A673 (cell line): ENCODE measurements at regions not wholly inside any gene's neighbourhood (a gene's known extent, or its start where the extent isn't known, plus 50 kb on each side); places are given as distances from the start of the nearest gene placed in this dataset.

Experiments used
- BruUV-seq: library from RNA; stranded (reverse); fragments of 400-500 nt; replicated peaks from 2 replicates; lab custom pipeline; 2021; lab: Mats Ljungman, UMichigan
- CTCF ChIA-PET: fragments of 300-600 bp; sonication (Branson Sonifier 250); formaldehyde crosslinking; loops from one replicate; lab custom pipeline; 2022; ENCODE audit warnings: antibody characterized with exemption; lab: Charles Lee
- POLR2A ChIA-PET: fragments of 300-600 bp; sonication (Branson Sonifier 250); formaldehyde crosslinking; loops from one replicate; lab custom pipeline; 2022; ENCODE audit warnings: antibody characterized with exemption; ENCODE audit not compliant: low non-redundant PET; lab: Charles Lee
- DNase-seq: peaks from one replicate; pipeline ENCODE4 v3.0.0-alpha.2; 2015; ENCODE audit warnings: low spot score
- H3K27ac ChIP-seq: fragments of 200-600 bp; sonication (generic); 2 replicates; pipeline ENCODE4 v1.5.1; 2016; ENCODE audit warnings: mixed run types, low read depth, mild to moderate bottlenecking, mixed read lengths, antibody characterized with exemption, low read length; ENCODE audit not compliant: poor library complexity, severe bottlenecking
- H3K27me3 ChIP-seq: fragments of 200-600 bp; sonication (generic); replicated peaks from 2 replicates; pipeline ENCODE4 v1.6.1; 2017; ENCODE audit warnings: mixed run types, low read depth, mild to moderate bottlenecking, mixed read lengths, antibody characterized with exemption, low read length; ENCODE audit not compliant: insufficient read depth, poor library complexity
- H3K36me3 ChIP-seq: fragments of 200-600 bp; sonication (generic); 2 replicates; pipeline ENCODE4 v1.6.1; 2016; ENCODE audit warnings: mixed run types, mild to moderate bottlenecking, mixed read lengths, antibody characterized with exemption, low read length; ENCODE audit not compliant: insufficient read depth, poor library complexity, severe bottlenecking
- H3K4me1 ChIP-seq: fragments of 200-600 bp; sonication (generic); 2 replicates; pipeline ENCODE4 v1.6.1; 2017; ENCODE audit warnings: mixed run types, mild to moderate bottlenecking, mixed read lengths, antibody characterized with exemption, low read length; ENCODE audit not compliant: insufficient read depth, poor library complexity, severe bottlenecking
- H3K4me3 ChIP-seq: fragments of 200-600 bp; sonication (generic); 2 replicates; pipeline ENCODE4 v1.5.1; 2016; ENCODE audit warnings: low read depth, mixed run types, mild to moderate bottlenecking, mixed read lengths, low read length; ENCODE audit not compliant: poor library complexity, severe bottlenecking
- H3K9me3 ChIP-seq: fragments of 200-600 bp; sonication (generic); 2 replicates; pipeline ENCODE4 v1.6.1; 2016; ENCODE audit warnings: mixed run types, low read depth, mild to moderate bottlenecking, mixed read lengths, antibody characterized with exemption, low read length; ENCODE audit not compliant: poor library complexity, severe bottlenecking
- CTCF ChIP-seq: fragments of 300-800, 200-600 bp; sonication (generic); conservative IDR thresholded peaks from 2 replicates; pipeline ENCODE4 v1.5.1; 2017; ENCODE audit warnings: low read depth, mild to moderate bottlenecking, antibody characterized with exemption, low read length, moderate library complexity, mixed read lengths
- EZH2 ChIP-seq: fragments of 200-600 bp; sonication (generic); IDR thresholded peaks from 2 replicates; pipeline ENCODE4 v1.6.1; 2017; ENCODE audit warnings: borderline replicate concordance, low read depth, mild to moderate bottlenecking, mixed read lengths, antibody characterized with exemption, low read length; ENCODE audit not compliant: poor library complexity, severe bottlenecking
- intact Hi-C: fragments of 100-400 bp; cut with micrococcal nuclease; formaldehyde crosslinking; loops from one replicate; pipeline ENCODE4 v1.10.0; 2022; ENCODE audit not compliant: unreplicated experiment

GRCh38 chr2:215879977-215880940 lies 133.1 kb downstream of the MREG start:
- Histone ChIP-seq H3K4me1 (peaks cover 10% of the 10 kb centered on the region), H3K27me3 (no peaks in the 10 kb centered on the region), H3K27ac (no peak overlapping the region), H3K4me3 (no peak overlapping the region), H3K9me3 (no peaks in the 10 kb centered on the region), H3K36me3 (no peaks in the 10 kb centered on the region)
- ChIA-PET CTCF (interaction anchor here (0.6 kb wide), 1 partner anchor 9 kb away, joined by 7 read pairs; no protein-coding TSS in a partner anchor), POLR2A (interaction anchor here (0.6 kb wide), 1 partner anchor 88 kb away, joined by 3 read pairs; no protein-coding TSS in a partner anchor)
- BruUV-seq, result no TSS peak
- intact Hi-C loops, result no loop called here
- no peak for DNase-seq
- TF ChIP-seq CTCF (no peak), EZH2 (no peak)

GRCh38 chr2:215879331-215879730 lies 134.0 kb downstream of the MREG start:
- CTCF ChIA-PET, result no interaction called here
- TF ChIP-seq EZH2, result no peak
- no peak for TF ChIP-seq CTCF
- POLR2A ChIA-PET, result no interaction called here
- intact Hi-C loops, result no loop called here
- H3K9me3 ChIP-seq, result no peaks in the 10 kb centered on the region
- no peaks in the 10 kb centered on the region for H3K27me3 ChIP-seq
- H3K36me3 ChIP-seq, result no peaks in the 10 kb centered on the region
- H3K4me3 ChIP-seq, result no peak overlapping the region
- DNase-seq, result no peak
- H3K27ac ChIP-seq, result no peak overlapping the region
- H3K4me1 ChIP-seq, result peaks cover 10% of the 10 kb centered on the region
- no TSS peak for BruUV-seq

- H3K4me3 ChIP-seq, result no peak overlapping the region
- TF ChIP-seq EZH2 (no peak), CTCF (no peak)
- H3K4me1 ChIP-seq, result peaks cover 10% of the 10 kb centered on the region
- H3K9me3 ChIP-seq, result no peaks in the 10 kb centered on the region
- ChIA-PET POLR2A (no interaction called here), CTCF (no interaction called here)
- intact Hi-C loops, result no loop called here
- DNase-seq, result no peak
- no TSS peak for BruUV-seq
- H3K27ac ChIP-seq, result no peak overlapping the region
- no peaks in the 10 kb centered on the region for H3K27me3 ChIP-seq
- H3K36me3 ChIP-seq, result no peaks in the 10 kb centered on the region
Measured at GRCh38 chr2:215878476-215879063, 134.8 kb downstream of the MREG start.
